ENCODE measurements at regions not wholly inside any gene's neighbourhood (a gene's known extent, or its start where the extent isn't known, plus 50 kb on each side); places are given as distances from the start of the nearest gene placed in this dataset.

DNA sequence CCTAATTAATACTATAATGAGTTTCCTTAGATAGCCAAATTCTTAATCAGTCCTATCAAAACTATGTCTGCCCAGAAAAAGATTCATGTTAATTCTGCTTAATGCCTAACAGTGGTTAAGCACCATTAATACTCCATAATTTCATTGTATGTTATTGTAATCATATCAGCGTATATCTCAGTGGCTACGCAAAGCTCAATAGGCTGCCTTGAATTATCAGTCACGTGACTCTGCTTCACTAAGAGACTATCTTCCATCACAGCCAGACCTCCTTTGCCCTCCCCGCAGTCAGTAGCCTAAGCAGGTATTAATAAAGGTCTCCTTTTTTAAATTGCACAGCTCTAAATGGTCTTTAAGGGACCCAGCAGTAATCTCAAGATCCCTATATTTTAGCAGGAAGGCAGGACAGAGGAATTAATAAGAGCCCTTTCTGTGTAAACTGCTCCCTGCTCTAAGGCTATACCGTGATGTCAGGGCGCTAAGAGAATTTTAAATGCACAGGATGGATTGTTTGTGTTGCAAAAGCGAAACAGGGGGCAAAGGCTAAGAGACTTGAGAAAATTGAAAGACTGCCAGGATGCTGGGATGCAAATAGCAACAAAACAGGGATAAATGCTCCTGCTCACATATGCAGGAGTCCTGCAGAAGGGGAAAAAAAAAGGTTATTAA is 215.6 kb upstream of the POU3F3 start:
- no peak for DNase-seq (ENCODE audit: low read depth)

DNA sequence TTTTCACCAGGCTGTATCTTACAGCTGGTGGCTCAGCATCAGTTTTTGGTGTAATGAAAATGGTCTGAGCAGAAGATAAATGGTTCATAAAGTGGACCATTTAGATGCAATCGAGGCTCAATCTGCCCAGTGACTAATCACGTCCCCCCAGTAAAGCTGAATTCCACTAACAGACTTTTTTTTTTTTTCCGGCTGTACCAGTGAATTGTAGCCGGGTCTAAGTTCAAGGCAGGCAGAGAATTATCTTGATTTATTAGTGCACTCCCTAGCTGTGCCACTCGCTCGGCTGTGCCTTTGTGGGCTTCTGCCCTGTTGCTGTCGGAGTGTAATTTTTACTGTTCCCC is 215.1 kb upstream of the POU3F3 start:
- DNase-seq (ENCODE audit: low read depth): no peak

DNA sequence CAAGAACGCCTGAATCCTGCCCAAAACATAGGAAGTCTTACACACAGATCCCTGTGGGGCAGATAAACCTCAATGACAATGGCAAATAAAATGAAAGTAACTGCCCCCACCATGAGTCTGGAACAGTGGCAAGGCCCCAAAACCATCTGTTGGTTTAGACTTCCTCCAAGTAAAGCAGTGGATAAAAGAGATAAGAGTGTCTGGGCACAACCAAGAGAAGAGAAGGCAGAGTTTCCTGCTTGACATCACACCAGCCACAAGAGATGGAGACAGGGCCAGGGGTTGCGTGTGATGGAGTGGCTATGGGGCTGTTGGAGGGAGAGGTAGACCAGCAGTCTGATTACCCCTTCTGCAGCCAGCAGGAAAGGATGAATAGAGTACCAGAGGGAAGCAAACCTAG is 212.1 kb upstream of the POU3F3 start:
- DNase-seq (ENCODE audit: low read depth): no peak

DNA sequence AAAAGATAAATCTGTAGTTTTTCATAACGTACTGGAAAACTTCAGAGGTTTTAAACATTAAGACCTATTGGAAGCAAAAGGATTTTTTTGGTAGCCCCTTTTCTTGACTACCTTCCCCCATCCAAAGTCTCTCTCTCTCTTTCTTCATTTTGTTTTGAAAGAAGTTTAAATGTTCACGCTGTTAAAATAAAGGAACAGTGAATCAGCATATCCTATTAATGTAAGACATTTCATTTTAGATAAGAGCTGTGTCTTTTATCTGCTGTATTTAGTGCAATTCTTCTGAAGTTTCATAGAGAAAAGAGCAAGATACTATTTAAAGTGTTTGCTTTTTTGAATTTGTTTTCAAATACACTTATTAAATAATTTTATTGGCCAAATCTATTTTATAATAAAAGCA is 205.5 kb upstream of the POU3F3 start:
- no peak for DNase-seq (ENCODE audit: low read depth)

DNA sequence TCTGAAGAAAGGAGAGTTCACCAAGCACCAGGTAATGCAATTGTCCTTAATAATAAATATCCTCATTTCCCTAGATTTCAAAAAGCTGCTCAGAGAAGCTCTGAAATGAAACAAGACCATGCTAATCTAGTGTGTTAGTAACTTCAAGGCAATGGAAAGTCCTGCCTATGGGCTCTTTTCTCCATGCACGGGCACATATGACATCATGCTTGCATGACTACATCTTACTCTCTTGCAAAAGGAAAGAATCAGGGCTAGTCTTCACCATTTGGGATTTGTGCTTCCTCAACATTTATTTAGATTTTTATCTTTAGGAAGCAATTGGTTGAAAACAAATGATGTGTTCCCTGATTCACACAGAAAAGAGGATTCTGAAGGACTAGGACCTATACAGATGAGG is 204.0 kb upstream of the POU3F3 start:
- DNase-seq (ENCODE audit: low read depth): no peak

DNA sequence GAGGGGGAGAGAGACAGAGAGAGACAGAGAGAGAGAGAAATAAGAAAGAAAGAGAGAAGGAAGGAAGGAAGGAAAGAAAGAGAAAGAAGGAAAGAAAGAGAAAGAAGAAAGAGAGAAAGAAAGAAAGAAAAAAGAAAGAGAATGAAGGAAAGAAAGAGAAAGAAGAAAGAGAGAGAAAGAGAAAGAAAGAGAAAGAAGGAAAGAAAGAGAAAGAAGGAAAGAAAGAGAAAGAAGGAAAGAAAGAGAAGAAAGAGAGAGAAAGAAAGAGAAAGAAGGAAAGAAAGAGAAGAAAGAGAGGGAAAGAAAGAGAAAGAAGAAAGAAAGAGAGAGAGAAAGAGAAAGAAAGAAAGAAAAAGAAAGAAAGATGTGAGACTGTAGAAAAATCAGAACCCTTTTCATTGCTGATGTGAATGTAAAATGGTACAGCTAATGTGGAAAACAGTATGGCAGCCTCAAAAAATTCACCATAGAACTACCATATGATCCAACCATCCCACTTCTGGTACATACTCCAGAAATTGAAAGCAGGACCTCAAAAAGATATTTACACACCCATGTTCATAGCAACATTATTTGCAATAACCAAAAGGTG is 203.4 kb upstream of the POU3F3 start:
- no peak for DNase-seq (ENCODE audit: low read depth)

DNA sequence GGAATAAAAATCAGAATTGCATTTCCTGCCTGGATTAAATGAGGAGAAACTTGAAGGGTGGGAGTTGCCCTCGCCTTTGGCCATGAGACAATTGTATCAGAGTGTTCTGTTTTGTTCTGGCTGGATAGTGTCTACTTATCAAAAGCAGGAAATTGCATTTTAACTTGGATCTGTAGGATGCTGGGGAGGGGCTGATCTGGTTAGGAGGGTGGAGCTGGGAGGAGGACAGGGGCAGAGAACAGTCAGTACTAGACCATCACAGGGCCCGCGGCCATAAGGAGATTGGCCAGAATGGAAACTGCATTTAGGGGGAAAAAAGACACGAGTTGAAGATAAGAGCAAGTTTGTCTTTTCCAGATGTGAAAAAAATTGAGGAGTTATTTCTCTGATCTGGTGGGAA is 199.1 kb upstream of the POU3F3 start:
- DNase-seq (ENCODE audit: low read depth): no peak

DNA sequence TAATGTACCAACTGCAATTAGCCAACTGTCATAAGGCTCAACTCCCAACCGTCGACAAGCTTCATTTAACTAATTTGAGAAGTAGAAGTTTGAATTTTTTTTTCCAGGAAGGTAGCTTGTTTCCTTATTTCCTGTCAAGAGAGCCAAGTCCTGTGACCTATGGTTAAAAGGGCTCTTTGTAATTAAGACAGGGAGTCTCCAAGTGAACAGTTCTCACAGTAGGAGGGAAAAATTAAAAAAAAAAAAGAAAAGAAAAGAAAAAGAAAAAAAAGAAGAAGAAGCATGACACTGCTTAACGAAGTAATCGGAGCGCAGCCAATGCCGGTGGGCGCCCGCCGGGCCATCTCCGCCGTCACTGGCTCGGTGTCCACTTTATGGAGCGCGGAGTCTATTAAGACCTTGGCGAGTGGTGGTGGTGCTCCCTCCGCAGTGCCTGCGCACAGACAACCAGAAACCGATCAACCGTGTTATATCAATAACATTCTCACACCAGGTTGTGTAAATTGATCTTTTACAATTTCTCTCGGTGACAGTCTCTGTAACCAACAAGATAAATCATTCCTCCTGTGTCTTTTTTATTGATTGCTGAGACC is 197.2 kb upstream of the POU3F3 start:
- DNase-seq (ENCODE audit: low read depth): no peak

DNA sequence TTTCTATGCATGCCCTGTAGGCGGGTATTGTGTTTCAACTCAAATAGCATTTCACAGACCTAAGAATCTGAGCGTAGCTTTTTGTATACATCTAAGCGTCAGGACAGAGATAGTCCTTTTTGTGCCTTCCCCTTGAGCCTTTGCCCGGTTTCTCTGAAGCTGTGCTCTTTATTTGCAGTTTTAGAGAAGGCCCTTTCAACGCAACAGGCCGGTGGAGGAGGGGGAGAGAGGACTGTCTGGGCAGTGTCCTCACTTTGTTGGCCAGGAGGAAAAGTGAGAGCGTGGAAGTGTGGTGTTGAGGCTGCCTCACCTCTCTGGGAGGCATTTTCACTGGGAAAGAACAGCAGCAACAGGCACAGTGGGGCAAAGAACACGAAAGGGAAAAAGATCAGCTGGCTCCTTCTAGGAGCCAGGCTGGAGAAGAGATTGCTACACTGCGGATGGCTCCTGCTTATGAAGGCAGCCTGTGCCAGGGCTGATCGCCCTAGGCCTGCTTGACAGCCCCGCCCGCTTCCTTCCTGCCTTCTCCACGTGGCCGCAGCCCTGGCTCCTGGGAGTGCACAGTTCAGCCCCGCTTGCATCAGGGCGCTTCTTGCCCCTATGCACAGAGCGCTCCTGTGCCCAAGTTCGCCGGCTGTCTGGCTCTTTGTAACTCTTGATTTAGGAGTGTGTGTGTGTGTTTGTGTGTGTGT is 195.6 kb upstream of the POU3F3 start:
- DNase-seq (ENCODE audit: low read depth): no peak

DNA sequence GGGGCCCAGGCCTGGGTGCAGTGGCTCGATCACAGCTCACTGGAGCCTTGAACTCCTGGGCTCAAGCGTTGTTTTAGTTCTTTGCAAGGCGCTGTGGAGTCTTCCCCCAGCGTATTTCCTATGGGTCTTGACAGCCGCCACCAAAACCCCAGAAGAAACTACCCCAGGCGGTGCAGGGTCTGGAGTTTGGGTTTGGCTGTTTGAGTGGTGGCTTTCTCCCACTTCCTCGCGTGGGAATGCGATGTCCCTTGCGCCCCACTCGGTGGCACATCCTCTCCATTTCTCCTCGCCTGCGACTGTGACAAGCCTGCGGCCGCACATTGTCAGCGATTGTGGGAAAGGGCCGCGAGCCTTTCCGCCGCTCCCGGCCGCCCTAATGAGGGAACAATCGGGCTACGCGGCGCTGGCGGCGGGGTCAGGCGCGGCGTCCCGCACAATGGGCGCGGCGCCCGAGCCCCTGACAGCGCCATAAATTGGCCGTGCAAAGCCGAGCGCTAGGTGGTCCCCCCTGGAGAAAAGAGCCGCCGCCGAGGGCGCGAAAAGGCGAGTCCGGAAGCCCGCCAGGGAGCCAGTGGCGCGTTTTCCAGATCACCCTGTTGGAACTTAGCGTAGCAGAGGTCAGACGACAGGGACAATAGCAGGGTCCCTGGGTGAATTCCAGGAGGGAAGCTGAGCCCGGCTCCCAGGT is 194.9 kb upstream of the POU3F3 start:
- no peak for DNase-seq (ENCODE audit: low read depth)

DNA sequence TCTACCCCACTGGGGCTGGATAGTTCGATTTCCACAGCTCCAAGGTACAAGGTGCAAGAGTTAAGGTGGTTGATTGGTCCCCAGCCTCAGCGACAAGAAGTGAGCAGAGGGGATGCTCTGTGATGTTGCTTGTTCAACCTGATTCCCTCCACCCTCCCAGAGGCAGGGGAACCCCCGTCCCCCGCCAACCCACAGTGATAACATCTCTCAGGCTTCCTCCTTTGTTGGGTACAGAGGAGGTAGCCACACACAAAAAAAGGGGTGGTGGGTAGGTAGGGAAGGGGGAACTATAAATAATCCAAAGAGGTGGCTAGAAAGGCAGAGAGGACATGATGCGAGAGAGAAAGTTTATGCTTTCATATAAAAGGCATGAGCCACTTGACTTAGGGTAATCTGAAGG is 192.9 kb upstream of the POU3F3 start:
- DNase-seq (ENCODE audit: low read depth): no peak

DNA sequence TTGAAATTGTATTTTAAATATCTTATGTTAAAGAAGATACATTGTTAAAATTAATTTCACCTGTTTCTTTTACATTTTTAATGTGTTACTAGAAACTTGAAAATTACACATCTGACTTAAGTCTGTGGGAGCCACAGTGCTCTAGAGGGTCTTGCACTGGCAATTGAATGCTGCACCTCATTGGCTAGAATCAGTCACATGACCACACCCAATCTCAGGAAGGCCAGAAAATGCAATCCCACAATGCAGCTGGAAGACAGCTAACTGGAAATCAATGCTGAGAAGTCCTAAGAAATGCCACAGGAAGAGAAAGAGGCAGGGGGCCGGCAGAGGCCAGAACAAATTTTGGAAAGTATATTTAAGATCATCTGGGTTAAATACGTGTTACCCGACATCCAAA is 189.2 kb upstream of the POU3F3 start:
- no peak for DNase-seq (ENCODE audit: low read depth)

DNA sequence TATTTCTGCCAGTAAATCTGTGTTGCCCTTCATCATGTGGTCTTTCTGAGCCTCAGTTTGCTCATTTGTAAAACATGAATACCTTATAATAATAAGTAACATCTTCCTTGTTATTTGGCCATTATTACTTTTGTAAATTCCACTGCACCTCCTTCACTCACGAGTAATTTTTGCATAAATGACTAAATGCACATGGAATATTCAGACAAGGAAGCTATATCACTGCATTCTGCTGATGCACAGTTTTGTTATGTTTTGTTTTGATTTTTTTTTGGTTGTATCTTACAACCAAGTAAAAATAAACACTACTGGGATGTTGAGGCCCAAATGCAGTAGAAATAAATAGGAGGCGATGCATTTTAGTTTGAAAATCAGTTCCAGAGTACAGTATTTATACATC is 185.3 kb upstream of the POU3F3 start:
- DNase-seq (ENCODE audit: low read depth): no peak

DNA sequence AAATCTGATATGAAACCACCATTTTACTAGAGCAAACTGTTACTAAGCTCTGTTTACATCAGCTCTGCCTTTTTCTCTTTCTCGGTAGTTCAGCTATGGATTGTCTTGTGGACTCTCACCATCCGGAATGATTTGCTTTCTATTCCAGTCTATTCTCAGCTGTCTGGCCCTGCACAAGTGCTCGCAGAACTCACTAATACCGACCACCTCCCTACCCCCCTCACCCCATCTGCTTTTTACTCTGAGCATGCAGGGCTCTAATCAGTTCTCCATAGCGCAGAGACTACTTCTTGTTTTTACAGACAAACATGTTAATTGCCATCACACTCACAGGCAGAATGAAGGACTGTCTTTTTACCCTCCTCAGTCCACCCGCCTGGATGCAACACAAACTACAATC is 180.7 kb upstream of the POU3F3 start:
- no peak for DNase-seq (ENCODE audit: low read depth)

DNA sequence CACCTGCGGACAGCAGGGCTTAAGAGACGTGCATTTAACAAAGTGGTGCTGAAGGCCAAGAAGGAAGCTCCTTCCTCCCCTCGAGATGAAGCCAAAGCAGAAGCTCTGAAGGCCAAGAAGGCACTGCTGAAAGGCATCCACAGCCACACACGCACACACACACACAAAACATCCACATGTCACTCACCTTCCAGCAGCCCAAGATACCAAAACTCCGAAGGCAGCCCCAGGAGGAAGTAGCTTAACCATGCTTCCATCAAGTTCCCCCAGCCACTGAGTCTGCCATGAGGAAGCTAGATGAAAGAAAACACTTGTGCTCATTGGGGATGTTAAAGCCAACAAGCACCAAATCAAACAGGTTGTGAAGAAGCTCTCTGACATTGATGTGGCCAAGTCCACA is 175.7 kb upstream of the POU3F3 start:
- DNase-seq (ENCODE audit: low read depth): no peak

DNA sequence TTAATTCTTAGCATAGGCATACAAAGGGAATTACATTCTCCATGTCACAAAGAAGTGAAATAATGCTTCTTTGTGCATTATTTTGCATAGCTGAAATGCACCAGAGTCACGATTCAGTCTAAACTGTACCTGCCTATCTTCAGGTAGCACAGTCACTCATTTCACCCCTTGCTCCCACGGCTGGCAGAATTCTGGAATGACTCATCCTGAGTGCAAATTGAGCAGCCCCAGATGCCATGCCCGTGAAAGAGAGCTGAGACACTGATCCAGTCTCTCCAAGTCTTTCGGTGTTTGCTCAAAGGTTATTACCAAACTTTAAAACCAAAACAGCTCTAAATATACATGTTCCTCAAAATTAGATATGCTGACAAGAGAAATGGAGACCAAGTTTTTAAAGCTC is 168.3 kb upstream of the POU3F3 start:
- no peak for DNase-seq (ENCODE audit: low read depth)

DNA sequence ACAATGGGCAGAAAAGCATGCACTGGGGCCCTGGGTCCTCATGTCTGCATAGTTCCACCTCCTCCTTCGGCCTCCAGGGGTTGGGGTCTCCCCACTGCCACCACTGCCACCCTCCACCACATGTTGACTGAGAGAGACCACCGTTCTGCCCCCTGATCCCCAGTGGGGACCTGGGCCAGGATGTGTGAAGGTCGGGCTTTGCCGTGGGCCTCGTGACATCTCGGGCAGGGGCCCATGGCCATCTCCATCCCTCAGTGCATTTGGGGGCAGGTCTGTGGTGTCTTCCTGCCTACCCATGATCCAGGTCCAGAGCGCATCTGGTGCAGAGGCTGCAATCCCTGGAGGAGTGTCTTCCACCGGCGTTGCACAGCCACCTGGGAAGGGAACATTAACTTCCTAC is 166.8 kb upstream of the POU3F3 start:
- no peak for DNase-seq (ENCODE audit: low read depth)

DNA sequence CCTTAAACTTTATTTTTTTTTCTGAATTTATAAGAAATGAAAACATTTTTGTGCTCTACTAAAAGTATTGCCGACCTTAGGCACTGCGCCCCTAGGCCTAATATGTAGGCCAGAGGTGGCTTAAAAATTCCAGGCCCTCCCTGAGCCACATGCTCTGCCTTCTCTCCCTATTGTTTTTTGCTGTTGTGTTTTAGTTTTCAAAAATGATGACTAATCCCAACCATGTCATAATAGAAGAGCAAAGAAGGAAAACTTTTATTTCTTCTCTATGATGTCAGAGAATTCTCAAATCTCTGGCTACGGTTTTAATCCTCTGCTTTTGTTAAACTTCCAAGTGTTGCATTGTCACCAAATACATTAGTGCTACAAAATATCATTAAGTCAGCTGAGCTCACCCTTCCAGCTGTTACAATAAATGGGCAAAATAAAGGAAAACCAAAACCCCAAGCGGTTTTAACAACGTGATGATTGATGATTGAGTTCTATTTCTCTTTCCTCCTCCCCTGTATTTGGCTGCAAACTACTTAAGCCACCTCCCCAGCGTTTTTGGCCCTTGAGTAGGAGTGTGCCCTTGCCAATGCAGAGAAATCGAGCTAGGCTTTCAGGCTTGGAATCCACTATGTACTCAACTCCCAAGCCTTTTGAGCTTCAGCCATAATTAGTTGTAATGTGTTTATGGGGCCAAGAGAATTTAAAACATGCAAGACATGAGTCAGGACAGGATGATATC is 163.5 kb upstream of the POU3F3 start:
- no peak for DNase-seq (ENCODE audit: low read depth)

DNA sequence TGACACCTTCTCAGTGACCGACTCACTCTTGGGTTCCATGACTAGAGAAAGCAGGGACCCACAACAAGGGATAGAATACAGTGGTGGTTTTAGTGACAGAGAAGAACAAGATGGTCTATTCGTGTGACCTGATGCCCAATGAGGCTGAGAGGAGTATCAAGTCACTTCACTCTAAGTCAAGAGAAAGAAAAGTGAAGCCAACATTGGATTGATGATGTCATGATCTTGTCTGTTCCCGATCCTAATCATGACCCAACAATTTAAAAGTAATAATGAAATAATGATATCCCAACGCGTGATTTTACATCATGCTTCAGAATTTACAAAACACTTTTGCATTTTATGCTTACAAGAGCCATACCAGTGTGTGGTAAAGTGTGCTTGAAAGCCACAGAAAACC is 155.6 kb upstream of the POU3F3 start:
- DNase-seq (ENCODE audit: low read depth): no peak

DNA sequence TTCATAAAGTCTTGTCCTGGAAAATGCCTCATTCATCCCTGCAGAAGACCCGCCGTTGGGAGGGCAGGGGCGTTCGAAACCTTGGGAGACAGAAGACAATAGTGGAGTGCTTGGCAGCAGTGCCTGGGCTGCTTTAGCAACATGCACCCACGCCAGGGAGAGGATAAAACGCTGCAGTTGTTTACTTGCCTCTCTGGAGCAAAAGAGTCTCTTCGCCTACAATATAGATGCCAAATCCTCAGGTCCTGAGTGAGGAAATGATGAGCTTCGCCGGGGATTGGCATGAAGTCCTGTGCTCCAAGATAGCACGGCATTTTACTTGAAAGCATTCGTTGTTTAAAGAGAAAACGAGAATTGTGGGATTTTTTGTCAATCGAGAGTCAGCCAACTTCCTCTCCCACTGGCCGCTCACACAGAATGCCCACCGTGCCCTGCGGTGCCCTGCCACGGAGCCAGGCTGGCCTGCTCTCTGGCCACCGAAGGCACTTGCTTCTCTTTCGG is 152.5 kb upstream of the POU3F3 start:
- no peak for DNase-seq (ENCODE audit: low read depth)

DNA sequence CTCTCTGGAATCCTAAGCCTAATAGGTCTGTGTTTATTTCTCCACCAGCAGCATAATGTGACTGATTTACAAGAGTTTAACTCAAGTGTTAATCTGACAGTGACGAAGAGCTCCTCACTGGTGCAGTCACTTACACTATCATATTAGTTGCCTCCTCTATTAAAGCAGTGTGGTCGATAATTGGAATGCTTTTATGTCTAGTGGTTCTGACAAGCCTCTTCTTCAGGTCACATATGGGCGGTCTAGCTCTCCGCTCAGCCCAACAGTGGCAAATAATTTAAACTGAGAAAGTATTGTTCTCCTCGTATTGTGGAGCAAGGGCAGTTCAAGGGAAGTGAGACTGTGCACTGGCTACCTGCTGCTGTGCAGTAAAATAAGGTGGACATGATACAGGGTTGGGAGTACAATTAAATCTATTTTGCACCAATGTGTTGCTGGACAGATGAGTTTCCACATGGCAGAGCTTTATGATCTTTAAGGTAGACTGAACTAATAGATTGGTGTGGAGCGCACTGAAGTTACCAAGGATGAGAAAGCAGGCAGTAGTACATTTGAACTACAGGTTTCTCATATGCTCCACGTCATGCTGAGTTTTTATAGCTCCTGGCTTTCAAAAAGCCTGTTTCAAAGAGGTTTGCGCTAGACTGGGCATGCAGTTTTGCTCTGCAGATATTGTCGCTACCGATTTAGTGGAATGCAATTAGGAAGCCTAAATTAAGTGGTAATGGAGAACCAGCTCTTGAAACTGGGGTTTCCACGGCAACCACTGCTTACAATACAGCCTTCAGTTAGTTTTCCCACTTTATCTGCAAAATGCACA is 151.7 kb upstream of the POU3F3 start:
- no peak for DNase-seq (ENCODE audit: low read depth)

Data from GM04503 (cell line).